ENCODE measurements at regions not wholly inside any gene's neighbourhood (a gene's known extent, or its start where the extent isn't known, plus 50 kb on each side); places are given as distances from the start of the nearest gene placed in this dataset.

DNA sequence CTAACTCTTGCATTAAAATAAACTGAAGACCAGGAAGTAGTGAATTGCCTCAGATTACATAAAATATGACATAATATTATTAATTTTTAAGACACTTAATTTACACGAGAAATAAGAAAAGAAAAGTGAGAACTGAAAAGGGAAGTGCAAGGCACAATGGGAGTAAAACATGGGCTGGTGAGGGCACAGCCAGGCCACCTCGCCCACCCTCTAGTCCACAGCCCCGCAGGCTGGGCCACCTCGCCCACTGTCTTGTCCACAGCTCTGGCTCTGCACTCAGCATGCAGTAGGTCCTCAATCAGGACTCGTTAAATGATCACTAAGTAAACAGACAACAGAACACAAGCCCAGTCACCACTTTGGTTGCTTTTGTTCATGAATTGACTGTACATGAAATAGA, 67.8 kb upstream of the ARHGEF7 start:
- Histone ChIP-seq H3K36me3 (ENCODE audit: control insufficient read depth in 2 of 2, extremely low read depth in 1 of 2, insufficient read depth in 2 of 2, low read length in 2 of 2) (no peaks in the 10 kb centered on the region), H2AFZ (ENCODE audit: low read depth, low read length) (no peak overlapping the region), H3K9me1 (replicated peaks; ENCODE audit: control insufficient read depth, extremely low read depth, insufficient read depth, low read length) (no peaks in the 10 kb centered on the region), H3K4me2 (ENCODE audit: insufficient read depth, low read length) (no peak overlapping the region), H3K79me2 (ENCODE audit: control insufficient read depth, insufficient read depth, low read length) (no peaks in the 10 kb centered on the region), H4K20me1 (replicated peaks; ENCODE audit: control insufficient read depth, extremely low read depth, insufficient read depth, low read length) (no peaks in the 10 kb centered on the region), H3K9me3 (replicated peaks; ENCODE audit: control insufficient read depth, insufficient read depth, low read length) (no peaks in the 10 kb centered on the region), H3K27me3 (ENCODE audit: control insufficient read depth in 2 of 2, insufficient read depth in 2 of 2, low read length in 2 of 2) (no peaks in the 10 kb centered on the region), H3K4me3 (replicated peaks in 1 of 3; ENCODE audit: insufficient read depth in 1 of 3, low read depth in 1 of 3, low read length in 3 of 3) (no peak overlapping the region), H3K4me1 (ENCODE audit: control insufficient read depth, extremely low read depth, insufficient read depth, low read length) (no peaks in the 10 kb centered on the region), H3K9ac (replicated peaks; ENCODE audit: extremely low read depth, insufficient read depth, low read length) (no peak overlapping the region), H3K27ac (ENCODE audit: insufficient read depth, low read depth, low read length) (no peak overlapping the region)
- BruUV-seq (replicated peaks): no TSS peak
- intact Hi-C loops (cut with micrococcal nuclease): no loop called here
- ChIA-PET CTCF (interaction anchor here (1.4 to 1.7 kb wide), 3 partner anchors 13 to 454 kb away, joined by 4 to 9 read pairs (median 5); no protein-coding TSS in a partner anchor), POLR2A (no interaction called here)
- dilution Hi-C loops (cut with MboI; ENCODE audit: extremely low pct_ligation_motif_present, low sequenced_read_pairs): no loop called here
- FAIRE-seq: no peak
- TF ChIP-seq FOS (IDR thresholded peaks at IDR 0.05; ENCODE audit: borderline replicate concordance, insufficient read depth, low read length) (no peak), POLR2A (IDR thresholded peaks at IDR 0.05; ENCODE audit: low read depth, low read length) (no peak), GATA2 (IDR thresholded peaks at IDR 0.05; ENCODE audit: insufficient read depth, insufficient read length, low read depth, low read length) (no peak), CTCF (IDR thresholded peaks at IDR 0.05; ENCODE audit: extremely low read depth in 1 of 2, insufficient read depth in 1 of 2, low read depth in 1 of 2, low read length in 2 of 2) (no peak), POLR2AphosphoS5 (IDR thresholded peaks at IDR 0.05; ENCODE audit: insufficient read depth, low read depth, low read length) (no peak), JUN (IDR thresholded peaks at IDR 0.05; ENCODE audit: borderline replicate concordance, insufficient read depth, insufficient read length, low read depth) (no peak), MAX (IDR thresholded peaks at IDR 0.05; ENCODE audit: insufficient read depth, insufficient read length) (no peak), EZH2 (IDR thresholded peaks at IDR 0.05; ENCODE audit: borderline replicate concordance, low read depth, low read length, severe bottlenecking) (no peak), MYC (IDR thresholded peaks at IDR 0.05; ENCODE audit: low read depth, low read length) (no peak)
- DNase-seq (ENCODE audit: low read depth, low spot score): no peak

Data from endothelial cell of umbilical vein (primary cell).